T-helper 2 cell treated with Interferon-gamma antibody and Interleukin-4, amounts not matched to agents 100 ng/mL and 5 ng/mL, for 36 hours (primary cell): ENCODE measurements at regions not wholly inside any gene's neighbourhood (a gene's known extent, or its start where the extent isn't known, plus 50 kb on each side); places are given as distances from the start of the nearest gene placed in this dataset.

ENCODE experiments used
- intact Hi-C: fragments of 100-400 bp; cut with micrococcal nuclease; formaldehyde crosslinking; loops from one replicate; pipeline ENCODE4 v1.15.1; 2023

GRCh38 chr5:174159327-174160114 lies 114.0 kb downstream of the NSG2 start:
- intact Hi-C loops = no loop called here

- intact Hi-C loops = no loop called here
Observed at GRCh38 chr5:174165406-174165805, 119.9 kb downstream of the NSG2 start.

- intact Hi-C loops = no loop called here
Observed at GRCh38 chr5:174166231-174167079, 120.9 kb downstream of the NSG2 start.

GRCh38 chr5:174167080-174167910 lies 121.8 kb downstream of the NSG2 start:
- intact Hi-C loops = no loop called here

DNA sequence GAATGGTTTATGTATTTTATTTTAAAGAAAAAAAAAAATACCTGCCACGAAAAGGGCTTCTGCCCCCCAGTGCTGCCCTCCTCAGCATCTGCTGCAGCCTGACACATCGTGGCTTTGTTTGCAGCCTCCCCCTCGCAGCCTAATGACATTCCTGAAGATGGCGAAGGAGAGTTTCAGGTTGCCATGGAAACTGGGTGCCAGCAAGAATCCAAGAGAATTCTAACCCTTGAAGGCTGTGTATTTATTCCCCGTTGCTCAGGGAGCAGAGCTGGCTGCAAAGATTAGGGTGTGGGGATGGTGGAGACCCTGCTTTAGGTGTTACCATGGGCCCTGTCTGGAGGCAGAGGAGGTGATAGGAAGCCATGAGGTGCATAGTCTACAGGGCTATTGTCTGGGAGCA lies 126.6 kb downstream of the NSG2 start:
- intact Hi-C loops = no loop called here

GRCh38 chr5:174172566-174172965 lies 127.1 kb downstream of the NSG2 start:
- intact Hi-C loops = no loop called here

DNA sequence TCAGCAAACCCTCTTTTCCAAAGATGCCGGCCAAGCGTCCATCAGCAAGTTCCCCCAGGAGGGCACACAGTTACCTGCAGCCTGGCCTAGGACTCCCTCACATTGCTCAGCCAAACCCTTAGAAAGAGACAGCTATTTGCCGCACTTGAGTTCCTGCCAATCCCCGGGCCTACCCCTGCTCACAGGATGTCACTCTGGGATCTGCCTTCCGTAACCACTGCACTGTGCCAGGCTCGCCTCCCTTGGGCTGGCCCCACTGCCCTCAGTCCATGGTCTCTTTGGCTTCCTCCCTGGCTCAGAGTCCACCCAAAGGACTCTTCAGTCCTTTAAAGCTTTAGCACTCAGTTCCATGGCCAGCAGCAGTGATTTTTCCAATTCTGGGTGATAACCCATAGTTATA lies 128.3 kb downstream of the NSG2 start:
- intact Hi-C loops = no loop called here

GRCh38 chr5:174175716-174176268 lies 130.3 kb downstream of the NSG2 start:
- intact Hi-C loops = no loop called here

- intact Hi-C loops = no loop called here
Observed at GRCh38 chr5:174176511-174176910, 131.0 kb downstream of the NSG2 start.

DNA sequence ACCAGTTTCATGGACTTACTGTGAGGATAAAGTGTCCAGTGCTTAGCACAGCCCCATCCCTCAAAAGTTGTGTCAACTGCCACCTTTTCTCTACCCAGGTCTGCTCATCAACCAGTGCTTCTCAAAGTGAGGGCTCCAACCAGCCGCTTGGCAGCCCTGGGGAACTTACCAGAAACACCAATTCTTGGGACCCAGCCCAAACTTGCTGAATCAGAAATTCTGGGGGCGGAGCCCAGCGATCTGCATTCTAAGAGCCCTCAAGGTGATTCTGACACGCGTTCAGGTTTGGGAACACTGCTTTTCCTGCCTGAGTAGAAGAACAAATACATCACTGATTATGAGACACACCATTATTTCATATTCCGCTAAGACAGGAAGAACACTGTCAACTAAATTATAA lies 132.0 kb downstream of the NSG2 start:
- intact Hi-C loops = no loop called here

GRCh38 chr5:174177976-174178605 lies 132.6 kb downstream of the NSG2 start:
- intact Hi-C loops = no loop called here

- intact Hi-C loops = no loop called here
Observed at GRCh38 chr5:174180639-174181038, 135.1 kb downstream of the NSG2 start.

GRCh38 chr5:174182111-174182510 lies 136.6 kb downstream of the NSG2 start:
- intact Hi-C loops = no loop called here

DNA sequence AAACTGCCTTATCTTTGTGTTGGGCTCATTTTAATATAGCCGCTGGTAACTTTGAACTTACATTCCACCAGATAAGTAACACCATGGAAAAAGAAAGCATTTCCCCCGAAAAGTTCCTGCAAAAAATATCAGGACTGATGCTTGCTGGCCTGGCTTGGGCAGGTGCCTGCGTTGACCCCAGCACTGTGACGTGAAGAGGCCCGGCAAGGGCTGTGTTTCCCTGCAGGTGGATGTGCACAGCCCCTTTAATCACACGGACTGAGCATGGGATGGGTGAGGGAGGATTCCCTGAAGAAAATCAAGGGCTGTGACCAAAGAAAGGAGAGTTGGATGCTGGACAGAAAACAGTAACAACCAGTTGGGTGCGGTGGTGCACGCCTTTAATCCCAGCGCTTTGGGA lies 138.2 kb downstream of the NSG2 start:
- intact Hi-C loops = no loop called here

- intact Hi-C loops = no loop called here
Observed at GRCh38 chr5:174185506-174185905, 140.0 kb downstream of the NSG2 start.

DNA sequence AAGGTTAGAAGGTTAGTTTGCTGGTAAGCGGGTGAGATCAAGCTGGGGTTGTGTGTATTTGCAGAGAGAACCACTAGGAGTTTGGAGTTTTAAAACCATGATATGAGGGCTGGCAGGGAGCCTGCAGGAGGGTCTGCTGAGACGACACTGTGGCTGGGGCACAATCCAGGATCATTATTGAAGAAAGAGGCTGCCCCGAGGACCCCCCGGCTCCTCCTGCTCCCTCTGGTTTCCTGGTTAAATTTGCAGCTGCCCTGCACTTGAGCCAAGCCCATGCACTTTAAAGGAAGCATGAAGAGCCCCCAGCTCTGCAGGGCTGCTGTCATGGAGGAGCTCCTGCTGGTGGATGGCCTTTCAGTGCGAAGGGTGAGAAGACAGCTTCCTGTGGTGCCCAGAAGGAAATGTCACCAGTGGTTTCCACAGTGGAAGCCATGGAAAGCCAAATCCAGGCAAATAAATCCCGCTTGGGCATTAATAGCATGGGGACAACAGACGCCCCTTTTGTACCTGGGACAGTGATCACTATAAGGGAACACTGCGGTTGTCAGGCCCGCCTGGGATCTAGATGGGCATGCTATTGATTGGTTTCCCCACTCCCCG lies 140.7 kb downstream of the NSG2 start:
- intact Hi-C loops = no loop called here

GRCh38 chr5:174187001-174187400 lies 141.5 kb downstream of the NSG2 start:
- intact Hi-C loops = no loop called here

DNA sequence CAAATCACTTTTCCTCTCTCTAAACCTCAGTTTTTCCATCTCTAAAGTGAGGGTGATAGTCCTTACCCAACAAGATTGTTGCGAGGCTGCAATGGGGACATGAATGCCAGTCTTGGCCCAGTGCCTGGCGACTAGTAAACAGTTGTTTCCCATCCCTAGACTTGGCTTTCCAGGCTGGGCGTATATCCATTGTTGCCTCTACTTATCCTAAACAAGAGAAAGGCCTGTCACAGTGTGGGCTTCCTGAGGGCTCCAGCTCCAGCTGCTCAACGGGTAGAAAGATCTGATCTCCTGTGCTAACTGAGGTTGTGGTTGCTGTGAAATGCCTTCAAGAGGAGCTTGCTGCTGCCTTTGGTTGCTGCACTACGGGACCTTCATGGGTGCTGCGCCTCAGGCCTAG lies 142.0 kb downstream of the NSG2 start:
- intact Hi-C loops = no loop called here

DNA sequence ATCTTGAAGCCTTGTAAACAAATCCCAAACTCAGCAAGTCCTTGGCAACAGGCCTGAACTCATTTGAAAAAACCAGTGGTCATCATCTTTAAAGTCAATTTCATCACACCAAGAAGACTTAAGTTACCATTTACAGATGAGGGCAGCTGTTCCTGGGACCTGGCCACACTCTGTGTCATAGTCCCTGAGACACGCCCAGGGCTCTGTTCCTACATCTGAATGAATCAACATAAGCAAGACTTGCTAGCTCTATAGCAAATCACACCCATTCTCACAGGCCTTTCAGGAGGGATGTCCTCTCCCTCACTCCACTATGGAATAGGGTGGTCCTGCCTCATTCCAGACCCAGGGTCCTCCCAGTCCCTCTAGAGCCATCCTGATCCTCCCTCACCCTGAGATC lies 142.8 kb downstream of the NSG2 start:
- intact Hi-C loops = no loop called here
